Stimulated activated CD8-positive, alpha-beta memory T cell treated with anti-CD3 and anti-CD28 coated beads, Interleukin-4, amount 100 ng/mL, for 4 hours (primary cell): ENCODE measurements at regions not wholly inside any gene's neighbourhood (a gene's known extent, or its start where the extent isn't known, plus 50 kb on each side); places are given as distances from the start of the nearest gene placed in this dataset.

ENCODE experiments used
- DNase-seq, 2 donors: peaks; one replicate each; pipeline ENCODE4 v3.0.0-alpha.2; 2020; ENCODE audit warnings: low read depth in 2 of 2, low spot score in 1 of 2

DNA sequence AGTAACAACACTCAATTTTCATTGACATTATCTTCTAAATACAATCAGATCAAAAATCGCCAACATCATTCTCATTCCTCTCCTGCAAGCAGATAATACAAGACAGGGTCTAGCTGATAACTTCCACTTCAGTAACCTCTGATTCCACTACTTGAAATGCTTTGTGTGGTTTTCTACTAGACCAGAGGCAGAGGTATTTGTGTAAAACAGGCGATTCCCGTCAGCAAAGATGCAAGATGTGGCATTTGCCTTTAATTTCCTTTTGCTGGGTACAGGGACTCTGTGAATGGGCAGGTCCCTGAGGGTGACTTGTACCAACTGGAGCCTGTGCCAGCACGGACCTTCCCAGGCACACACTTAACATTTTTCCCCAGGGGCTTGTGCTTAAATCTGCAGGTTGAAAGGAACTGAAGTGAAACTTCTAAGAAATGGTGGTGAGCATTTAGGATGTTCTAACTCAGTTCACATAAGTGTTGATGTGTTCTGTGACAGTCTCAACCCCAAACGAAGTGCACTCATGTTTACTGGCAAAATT is 625.5 kb upstream of the WWC1 start:
- no peak for DNase-seq

DNA sequence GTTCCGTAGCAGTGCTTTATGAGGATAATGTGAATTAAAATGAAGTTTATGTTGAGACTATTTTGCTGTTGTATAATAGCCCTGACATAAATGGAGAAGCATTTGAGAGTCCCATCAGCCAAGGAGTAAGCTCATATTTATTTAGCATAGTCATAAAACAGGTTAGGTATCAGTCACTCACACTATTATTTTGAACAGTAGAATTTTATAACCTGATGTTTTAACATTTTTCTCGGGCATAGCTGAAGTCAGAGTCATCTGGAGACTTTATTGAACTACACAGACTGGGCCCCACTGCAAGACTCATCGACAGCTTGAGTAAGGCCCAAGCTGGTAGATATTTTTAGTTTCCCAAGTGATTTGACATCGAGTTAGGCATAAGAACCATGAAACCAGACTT is 620.3 kb upstream of the WWC1 start:
- no peak for DNase-seq

DNA sequence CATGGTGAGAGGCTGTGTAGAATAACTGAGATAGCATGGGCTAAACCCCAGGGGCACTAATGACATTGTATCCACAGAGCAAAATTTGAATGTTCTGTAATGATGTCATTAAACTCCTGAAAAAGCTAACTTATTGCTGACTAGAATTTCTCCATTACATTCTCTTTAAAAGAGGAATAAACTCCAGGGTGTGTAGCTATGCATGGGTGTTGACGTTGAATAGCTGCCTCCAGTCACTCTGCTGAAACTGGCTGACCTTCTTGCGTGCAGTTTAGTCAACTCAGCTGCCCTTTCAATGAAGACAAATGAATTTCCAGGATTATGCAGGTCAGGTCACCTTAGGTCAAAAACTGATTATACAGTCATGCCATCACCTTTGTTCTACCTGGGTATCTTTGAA is 617.5 kb upstream of the WWC1 start:
- DNase-seq: no peak

DNA sequence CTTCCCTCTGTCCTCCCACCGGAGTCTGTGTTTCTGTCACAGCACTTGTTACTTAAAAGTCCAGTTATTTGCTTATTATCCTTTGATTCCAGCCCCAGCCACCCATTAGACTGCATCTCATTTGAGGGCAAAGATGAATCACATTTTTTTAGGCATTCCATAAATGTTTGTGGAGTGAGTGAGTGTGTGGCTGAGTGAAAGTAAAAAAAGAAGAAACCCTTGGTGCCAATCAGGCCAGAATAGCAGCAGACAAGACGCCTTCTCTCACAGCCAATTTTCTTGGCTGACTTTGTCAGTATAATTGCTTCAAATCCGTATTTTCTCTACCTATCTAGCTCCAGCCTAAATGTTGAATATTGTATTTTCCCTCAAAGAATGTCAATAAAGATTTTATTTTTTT is 613.0 kb upstream of the WWC1 start:
- no peak for DNase-seq

DNA sequence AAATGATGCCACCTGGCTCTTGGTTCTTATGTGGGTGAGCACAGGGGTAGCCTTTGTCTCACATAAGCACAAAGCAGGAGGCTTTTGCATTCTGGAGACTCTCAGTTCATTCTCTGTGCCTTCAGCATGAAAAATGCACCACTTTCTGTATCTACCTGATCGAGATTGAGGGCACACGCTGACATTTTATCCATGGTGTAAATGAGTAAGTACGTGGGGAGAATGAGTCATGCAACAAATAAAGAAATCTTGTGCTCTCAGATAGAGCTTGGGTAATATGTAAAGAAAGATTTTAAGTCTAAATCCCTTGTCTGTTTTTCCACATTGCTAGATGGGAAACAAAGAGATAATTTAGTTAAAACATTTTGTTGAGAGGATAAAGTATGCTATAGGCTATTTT is 607.2 kb upstream of the WWC1 start:
- DNase-seq: no peak

DNA sequence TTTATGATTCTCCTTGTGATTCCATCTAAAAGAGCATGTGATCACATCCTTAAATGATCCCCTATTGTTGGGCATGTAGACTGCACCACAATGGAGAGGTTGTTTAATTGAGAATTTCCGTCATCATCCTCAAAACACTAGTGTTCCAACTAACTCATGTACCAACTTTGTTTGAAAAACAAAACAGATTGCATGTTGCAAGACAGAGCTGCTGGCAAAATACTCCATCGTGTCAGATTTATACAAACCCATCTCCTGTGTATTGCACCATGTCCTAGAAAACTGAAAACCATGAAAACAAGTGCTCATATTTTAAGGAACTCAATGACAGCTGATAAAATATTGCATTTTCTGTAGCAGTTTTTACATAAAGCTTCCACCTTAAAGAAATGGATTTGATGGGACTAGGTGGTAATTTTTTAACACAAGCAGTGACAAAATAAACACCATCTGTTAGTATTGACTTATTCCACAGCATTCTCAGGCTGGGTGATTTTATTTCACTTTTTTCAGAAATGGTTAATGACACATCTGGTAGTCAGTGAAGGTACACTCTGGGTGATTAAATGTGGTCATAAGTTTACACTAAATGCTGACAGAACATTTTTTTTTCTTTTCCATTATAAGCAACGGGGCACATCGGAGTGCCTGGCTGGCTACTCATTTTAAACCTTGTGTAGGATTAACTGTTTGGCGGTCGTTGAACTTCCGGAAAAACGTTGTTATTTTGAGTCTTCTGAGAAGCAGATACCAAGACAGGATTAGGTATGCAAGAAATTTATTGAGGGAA is 602.9 kb upstream of the WWC1 start:
- no peak for DNase-seq

DNA sequence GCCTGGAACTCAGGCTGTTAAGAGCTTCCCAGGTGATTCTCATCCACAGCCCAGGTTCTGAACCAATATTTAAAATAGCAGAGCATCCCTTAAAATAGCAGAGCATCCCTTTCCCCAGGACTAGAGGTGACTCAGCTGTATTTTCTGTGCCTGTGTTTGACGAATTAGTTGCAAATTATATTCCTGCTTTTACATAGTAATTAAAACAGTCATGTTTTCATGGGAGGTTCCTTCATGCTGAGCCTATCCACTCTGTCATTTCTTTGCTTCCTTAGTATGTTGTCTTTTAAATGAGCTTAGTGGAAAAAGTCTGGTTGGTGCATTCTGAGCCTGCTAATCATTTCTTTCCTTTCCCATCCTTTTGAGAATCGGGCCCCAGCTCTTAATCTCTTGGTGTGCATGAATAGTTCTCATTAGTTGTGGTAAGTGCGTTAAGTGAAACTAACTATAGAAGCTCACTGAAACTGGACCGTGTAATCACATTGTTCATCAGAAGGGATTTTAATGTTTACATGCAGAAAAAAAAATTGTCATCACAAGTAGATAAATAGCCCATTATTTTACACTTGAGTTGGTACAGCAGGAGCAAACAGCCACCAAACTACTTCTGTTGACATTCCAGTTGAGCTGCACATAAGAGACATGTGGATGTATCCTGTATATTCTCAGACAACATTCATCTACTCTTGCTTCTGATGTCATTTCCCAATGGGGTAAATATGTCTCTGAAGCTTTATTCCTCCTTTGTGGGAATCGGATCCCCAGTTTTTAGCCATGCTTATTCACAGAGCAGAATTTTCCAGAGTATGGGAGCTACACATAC is 596.9 kb upstream of the WWC1 start:
- no peak for DNase-seq

DNA sequence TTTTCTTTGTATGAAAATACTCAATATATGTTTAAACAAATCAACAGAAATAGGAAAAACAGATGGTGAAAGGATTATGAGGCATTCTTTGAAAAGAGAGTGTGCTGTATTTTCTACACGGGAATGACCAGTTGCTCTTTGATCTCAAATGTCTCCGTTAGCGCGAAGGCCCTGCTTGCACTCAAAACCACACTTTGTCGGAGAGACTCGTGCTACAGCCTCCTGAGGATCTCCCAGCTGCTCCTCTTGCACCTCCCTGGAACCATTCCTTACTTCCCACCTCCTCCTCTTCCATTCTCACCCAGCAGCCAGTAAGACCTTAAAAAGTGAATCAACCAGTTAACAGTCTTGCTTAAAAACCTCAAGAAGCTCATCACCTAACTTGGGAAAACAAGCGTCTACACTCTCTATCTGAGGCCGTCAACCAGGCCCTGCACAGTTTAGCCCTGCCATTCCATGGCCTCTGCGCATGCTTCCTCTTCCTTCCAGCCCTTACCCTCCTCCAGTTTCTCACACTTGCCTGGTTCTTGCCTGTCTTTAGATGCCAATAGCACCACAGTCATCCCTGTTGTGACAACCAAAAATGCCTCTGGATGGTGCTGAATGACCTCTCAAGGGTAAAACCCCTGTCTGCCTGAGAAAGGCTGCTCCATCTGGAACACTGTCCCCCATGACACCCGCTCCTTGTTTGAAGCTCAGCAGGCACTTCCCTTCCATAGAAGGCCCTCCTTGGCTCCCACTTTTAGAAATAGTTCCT is 594.7 kb upstream of the WWC1 start:
- DNase-seq: no peak

DNA sequence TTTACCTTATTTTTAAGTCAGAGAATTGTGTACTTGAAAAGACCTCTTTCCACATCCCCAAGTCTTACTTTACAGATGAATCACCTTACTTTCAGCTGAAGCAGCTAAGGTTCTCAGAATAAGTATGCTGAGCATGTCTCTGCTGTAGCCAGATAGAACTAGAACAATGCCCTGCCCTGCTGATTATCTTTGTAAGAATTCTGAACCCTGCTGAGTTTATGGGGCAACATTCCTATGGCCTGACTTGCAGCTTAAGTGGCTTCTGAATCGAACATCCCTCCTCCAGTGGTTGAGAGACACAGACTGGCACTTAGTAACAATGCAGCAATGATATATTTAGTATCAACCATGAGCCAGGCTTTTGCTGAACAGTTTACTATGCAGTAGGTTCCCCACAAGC is 592.0 kb upstream of the WWC1 start:
- DNase-seq: no peak

DNA sequence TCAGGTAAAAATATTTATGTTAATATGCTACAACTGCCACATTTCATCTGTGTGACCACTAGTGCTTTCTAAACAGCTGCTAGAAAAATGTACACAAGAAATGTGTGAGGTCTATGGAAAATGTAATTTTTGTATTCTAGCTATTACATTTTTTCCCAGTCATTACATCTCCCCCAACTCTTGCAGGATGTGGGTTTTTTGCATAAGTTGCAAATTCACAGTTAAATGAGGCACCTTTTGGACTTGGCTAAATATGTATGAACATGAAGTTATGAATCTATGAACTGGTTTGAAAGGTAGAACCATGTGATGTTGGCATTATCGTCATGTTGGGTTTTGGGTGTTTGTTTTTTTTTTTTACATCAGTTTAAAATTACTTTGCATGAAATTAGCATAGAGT is 590.4 kb upstream of the WWC1 start:
- DNase-seq: no peak

DNA sequence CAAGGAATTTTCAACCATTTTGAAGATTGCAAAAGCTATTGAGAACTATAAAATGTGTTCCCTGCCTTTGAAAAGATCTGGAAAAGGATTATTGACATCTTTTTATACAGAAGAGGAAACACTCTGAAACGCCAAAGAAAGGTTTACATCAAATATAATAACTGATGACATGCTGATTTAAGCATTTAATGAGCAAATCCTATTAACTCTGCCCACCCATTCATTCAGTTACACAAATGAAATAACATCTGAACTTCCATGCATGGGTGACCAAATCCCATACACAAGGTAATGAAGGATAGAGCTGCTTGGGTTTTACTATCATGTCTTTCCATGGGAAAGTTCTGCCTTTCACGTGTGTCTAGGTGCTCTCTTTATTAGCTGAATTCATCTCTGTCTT is 589.4 kb upstream of the WWC1 start:
- DNase-seq: no peak

DNA sequence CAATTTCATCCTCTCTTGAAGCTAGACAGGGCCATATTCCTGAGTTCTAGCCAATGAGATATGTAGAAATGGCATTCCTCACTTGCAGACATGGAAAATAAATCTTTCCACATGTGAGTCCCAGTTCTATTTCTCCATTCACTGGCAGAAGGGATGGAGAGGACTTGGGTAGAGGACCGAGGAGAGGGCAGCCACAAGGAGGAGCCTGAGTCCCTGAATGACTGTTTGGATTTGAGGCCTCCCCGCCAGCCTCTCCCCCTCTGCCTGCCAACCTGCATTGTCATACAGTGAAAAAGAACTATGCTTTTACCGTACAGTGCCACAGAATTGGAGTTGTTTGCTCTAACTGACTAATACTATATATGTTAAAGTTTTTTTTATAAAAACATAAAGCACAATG is 583.0 kb upstream of the WWC1 start:
- DNase-seq: no peak

DNA sequence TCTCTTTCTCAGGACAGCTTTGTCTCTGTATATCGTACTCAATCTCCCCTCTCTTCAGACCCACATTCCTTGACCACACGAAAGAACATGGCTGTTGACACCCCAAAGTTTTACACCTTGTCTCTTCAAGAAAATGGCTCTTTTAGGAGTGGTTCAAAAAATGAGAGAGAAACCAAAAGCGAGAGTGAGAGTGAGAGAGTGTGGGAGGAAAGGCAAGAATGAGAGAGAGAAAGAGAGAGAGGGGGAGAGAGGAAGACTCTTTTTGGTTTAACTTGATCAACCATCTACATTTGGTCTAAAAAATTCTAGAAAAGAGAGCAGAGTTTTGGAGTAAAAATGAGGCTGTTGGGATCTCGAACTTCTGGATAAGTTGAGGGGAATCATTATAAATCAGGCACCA is 581.8 kb upstream of the WWC1 start:
- DNase-seq: no peak

DNA sequence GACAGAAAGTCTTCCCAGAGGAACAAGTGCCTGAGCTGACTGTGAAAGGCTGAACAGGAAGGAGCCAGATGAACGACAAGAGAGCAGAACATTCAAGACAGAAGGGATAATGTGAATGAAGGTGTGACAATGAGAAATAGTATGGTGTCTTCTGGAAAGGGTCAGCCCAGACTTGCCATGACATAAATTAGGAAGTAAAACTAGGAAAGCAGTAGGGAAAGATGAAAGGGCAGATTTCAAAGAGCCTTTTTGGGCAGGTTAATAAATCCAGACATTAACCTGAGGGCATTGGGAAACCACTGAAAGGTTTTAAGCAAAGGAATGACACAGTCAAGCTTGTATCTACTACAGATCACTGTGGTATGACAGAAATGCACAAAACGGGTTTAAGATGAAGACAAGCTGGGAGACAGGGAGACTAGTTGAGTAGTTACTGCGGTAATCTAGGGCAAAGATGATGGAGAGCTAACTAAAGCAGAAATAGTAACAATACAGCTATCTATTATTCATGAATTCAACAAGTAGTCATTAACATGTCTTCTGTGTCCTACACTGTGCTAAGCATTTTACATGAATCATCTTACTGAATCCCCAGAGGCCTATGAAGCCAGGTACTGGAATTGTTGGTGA is 580.9 kb upstream of the WWC1 start:
- DNase-seq: no peak

DNA sequence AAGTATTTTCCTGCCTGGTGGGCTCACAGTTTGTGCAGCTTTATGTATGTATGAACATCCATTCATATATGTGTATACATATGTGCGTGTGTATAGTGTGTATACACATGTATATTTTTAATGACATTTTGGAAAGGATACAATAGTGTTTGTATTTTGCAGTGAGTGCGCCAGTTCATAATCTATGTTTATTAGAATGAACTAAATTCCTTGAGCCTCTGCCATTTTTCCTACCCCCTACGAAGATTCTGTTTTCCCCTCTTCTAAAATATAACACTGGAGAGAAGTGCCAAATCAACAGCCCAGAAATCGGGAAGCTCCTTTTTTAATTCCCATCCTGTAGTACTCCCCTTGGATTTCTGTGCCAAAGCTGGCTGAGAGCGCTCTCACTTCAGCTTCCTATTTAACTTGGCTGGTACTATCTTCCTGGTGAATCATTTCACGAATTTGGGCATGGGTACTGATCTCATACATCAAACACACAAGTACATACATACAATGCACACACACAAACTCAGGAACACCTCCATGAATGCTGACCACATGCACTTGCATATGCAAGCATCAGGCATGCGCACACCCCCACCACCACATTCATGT is 578.4 kb upstream of the WWC1 start:
- DNase-seq: no peak

DNA sequence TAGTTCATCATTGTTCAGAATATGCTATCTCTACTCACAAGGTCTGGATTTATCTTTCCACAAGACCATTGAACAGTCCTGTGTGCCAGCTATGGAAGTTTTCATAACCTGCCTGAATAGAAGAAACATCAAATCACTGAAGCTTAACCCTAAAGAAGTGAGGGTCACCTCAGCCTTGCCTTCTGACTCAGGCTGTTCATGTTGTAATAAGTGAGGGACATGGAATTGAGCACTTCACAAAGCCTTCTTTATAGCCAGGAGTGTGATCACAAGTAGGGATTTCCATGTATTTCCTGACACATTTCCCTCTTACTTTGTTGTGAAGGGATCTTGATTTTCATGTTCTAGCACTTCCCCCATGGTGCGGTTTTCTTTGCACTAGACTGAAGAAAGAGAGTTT is 577.5 kb upstream of the WWC1 start:
- DNase-seq: no peak

DNA sequence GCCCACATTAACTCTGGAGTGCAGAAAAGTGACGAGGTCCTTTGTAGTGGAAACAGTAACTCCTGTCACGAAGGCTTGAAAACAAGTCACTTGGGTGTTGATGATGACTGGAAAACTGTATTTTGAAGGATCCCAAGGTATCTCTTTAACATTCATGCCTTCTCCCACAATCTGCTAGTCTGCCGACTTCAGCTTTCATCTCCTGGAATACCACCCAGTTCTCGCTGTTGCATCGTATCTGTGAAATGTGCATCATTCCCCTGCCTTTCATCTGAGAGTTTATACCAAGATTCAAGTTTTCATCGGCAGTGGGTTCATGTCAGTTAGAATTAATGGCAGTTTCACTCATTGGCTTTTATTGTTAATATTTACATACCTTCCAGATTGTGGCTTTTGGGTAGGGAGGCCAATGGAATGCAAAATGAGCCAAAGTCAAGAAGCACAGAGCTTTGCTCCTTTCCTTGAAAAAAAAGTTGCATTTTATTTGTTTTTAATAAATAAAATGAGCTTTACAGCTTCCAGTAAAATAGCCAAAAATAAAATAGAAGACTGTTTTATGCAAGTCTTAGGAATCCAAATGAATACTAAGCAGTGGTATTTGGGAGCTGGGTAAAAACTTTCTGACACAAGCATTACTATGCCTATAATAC is 575.2 kb upstream of the WWC1 start:
- no peak for DNase-seq

DNA sequence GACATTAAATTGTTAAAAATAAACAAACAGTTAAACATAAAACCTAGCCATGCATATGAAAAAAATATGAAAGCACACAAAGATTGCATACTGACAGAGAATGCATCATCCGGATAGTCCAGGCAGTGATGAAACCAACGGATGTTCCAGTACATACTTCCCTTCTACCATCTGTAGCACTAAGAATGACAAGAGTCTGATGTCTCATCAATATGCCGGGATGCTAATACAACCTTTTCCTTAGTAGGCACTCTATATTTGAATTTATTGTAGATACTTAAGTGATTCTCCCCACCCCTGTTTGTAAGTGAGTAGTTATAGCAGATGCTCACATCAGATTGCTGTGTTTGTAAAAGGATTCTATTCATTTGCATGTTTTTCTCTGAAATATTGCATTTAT is 571.2 kb upstream of the WWC1 start:
- no peak for DNase-seq

DNA sequence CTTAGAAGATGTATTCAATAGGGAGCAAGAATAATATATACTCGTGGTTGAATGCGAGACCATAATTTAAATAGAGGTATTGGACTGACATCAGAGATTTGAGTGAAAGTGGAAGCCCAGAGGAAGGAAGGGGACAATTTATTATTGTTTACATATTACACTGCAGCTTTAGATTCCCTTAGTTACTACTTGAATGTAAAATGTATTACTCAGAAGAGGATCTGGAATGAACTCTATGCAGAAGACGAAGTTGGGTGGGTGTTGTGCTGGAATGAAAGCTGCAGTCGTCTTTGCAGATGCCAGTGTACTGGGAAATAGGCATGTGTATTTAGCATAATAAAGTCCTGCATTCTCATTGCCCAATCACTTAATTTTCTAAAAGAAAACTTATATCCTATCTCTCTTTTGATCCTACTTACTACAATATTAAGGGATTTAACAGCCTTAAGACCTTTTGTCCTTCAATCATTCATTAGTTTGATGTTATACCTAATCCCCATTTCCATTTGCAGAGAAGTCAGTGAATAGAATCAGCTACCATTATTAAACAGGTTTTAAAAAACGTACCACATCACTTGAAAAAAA is 570.7 kb upstream of the WWC1 start:
- no peak for DNase-seq

DNA sequence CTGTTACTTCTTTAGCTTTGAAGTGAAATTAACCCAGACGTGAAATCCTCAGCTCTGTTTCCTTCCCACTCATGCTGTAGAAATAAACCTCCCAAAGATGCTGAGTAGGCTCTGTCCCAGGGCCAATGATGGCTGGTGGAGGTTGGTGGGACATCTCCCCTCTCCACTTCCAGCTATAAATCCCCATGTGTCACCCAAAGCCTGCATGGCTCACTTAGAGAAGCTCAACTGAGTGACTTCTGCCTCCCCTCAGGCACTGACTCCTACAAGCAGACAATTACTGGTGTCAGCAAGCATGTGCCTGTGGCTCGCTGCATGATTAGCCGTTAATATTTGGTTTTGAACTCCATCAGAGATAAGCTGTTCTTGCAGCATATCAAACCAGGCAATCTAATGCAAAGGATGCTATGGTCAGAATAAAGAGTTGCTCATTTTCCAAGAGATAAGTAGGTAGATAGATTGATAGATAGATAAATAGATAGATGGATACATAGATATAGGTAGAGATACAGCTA is 569.5 kb upstream of the WWC1 start:
- DNase-seq: no peak
